SK-N-SH (cell line): ENCODE measurements at regions not wholly inside any gene's neighbourhood (a gene's known extent, or its start where the extent isn't known, plus 50 kb on each side); places are given as distances from the start of the nearest gene placed in this dataset.

Experiments used
- CTCF ChIA-PET: fragments of 300-600, 350-600 bp; formaldehyde crosslinking; extraction: SDS; loops from one replicate; lab custom pipeline; 2021; lab: Yijun Ruan, JAX
- POLR2A ChIA-PET: fragments of 350-600 bp; sonication (Branson Sonifier 250); formaldehyde crosslinking; extraction: SDS; loops from one replicate; lab custom pipeline; 2020; ENCODE audit warnings: antibody characterized with exemption, inconsistent platforms; lab: Yijun Ruan, JAX
- DNase-seq: peaks from one replicate; pipeline ENCODE4 v3.0.0; 2012
- H2AFZ ChIP-seq: fragments of 200-600 bp; sonication (generic); 2 replicates; pipeline ENCODE4 v1.8.1; 2016; ENCODE audit warnings: antibody characterized with exemption, mild to moderate bottlenecking, low read depth
- H3F3A ChIP-seq: fragments of 200-600 bp; sonication (generic); replicated peaks from 2 replicates; pipeline ENCODE3; 2016; ENCODE audit warnings: antibody characterized with exemption, mild to moderate bottlenecking; ENCODE audit not compliant: insufficient read depth
- H3K27ac ChIP-seq, 2 experiments: fragments of 200-500 bp in 1 of 2; fragments of 200-600 bp in 1 of 2; sonication (Bioruptor generic) in 1 of 2; sonication (generic), shearing (Covaris generic) in 1 of 2; 2 replicates each; pipeline versions ENCODE4 v1.5.1 to v1.6.1; 2014 to 2016; ENCODE audit warnings: low read depth in 2 of 2, inconsistent platforms in 1 of 2, low read length in 1 of 2, mild to moderate bottlenecking in 1 of 2, mixed read lengths in 1 of 2
- H3K27me3 ChIP-seq: fragments of 200-600 bp; sonication (generic), shearing (Covaris generic); 2 replicates; pipeline ENCODE4 v1.6.1; 2016; ENCODE audit warnings: mixed run types; ENCODE audit not compliant: insufficient read depth
- H3K36me3 ChIP-seq, 2 experiments: fragments of 200-500 bp in 1 of 2; fragments of 200-600 bp in 1 of 2; sonication (Bioruptor generic) in 1 of 2; sonication (generic) in 1 of 2; replicated peaks in 1 of 2; 2 replicates each; pipeline versions ENCODE3 to v1.5.1; 2014 to 2016; ENCODE audit warnings: low read length in 1 of 2, mild to moderate bottlenecking in 1 of 2; ENCODE audit not compliant: insufficient read depth in 2 of 2, control insufficient read depth in 1 of 2
- H3K4me1 ChIP-seq, 2 experiments: fragments of 200-500 bp in 1 of 2; fragments of 200-600 bp in 1 of 2; sonication (Bioruptor generic) in 1 of 2; sonication (generic), shearing (Covaris generic) in 1 of 2; 2 replicates each; pipeline versions ENCODE4 v1.5.1 to v1.6.1; 2014 to 2016; ENCODE audit warnings: low read depth in 1 of 2, low read length in 1 of 2, mixed run types in 1 of 2; ENCODE audit not compliant: insufficient read depth in 2 of 2, control insufficient read depth in 1 of 2
- H3K4me2 ChIP-seq: fragments of 200-600 bp; sonication (generic), shearing (Covaris generic); 2 replicates; pipeline ENCODE4 v1.6.1; 2017; ENCODE audit warnings: mixed run types
- H3K4me3 ChIP-seq, 2 experiments: fragments of 200-500 bp in 1 of 2; fragments of 200-600 bp in 1 of 2; sonication (Bioruptor generic) in 1 of 2; sonication (generic), shearing (Covaris generic) in 1 of 2; 2 replicates each; pipeline versions ENCODE4 v1.5.1 to v1.8.1; 2014 to 2016; ENCODE audit warnings: low read depth in 2 of 2, inconsistent platforms in 1 of 2, low read length in 1 of 2, mild to moderate bottlenecking in 1 of 2, mixed read lengths in 1 of 2, moderate library complexity in 1 of 2
- H3K79me2 ChIP-seq: fragments of 200-600 bp; sonication (generic); 2 replicates; pipeline ENCODE4 v1.8.1; 2017; ENCODE audit warnings: mild to moderate bottlenecking; ENCODE audit not compliant: insufficient read depth
- H3K9ac ChIP-seq: fragments of 200-600 bp; sonication (generic); 2 replicates; pipeline ENCODE4 v1.6.1; 2017; ENCODE audit warnings: mixed run types
- H3K9me2 ChIP-seq: fragments of 200-600 bp; sonication (generic); 2 replicates; pipeline ENCODE4 v1.6.1; 2017; ENCODE audit warnings: mixed run types
- H3K9me3 ChIP-seq: fragments of 200-600 bp; sonication (generic); 2 replicates; pipeline ENCODE4 v1.6.1; 2017; ENCODE audit warnings: mixed run types, mild to moderate bottlenecking, moderate library complexity
- H4K20me1 ChIP-seq: fragments of 200-600 bp; sonication (generic); 2 replicates; pipeline ENCODE4 v1.6.1; 2017; ENCODE audit warnings: mild to moderate bottlenecking, mixed run types; ENCODE audit not compliant: insufficient read depth
- FOSL2 ChIP-seq: IDR thresholded peaks from 2 replicates; pipeline ENCODE4 v1.4.0; 2012; ENCODE audit warnings: low read depth, mild to moderate bottlenecking, moderate library complexity, borderline replicate concordance
- GATA2 ChIP-seq: sonication (generic); formaldehyde crosslinking; IDR thresholded peaks from 2 replicates; pipeline ENCODE4 v1.5.0; 2020; ENCODE audit warnings: mild to moderate bottlenecking, missing genetic modification reagents
- REST ChIP-seq: IDR thresholded peaks from 2 replicates; pipeline ENCODE4 v1.6.1; 2012; ENCODE audit warnings: mild to moderate bottlenecking, low read depth, low read length, moderate library complexity
- RXRA ChIP-seq: IDR thresholded peaks from 2 replicates; pipeline ENCODE4 v1.4.0; 2012; ENCODE audit warnings: low read depth, mild to moderate bottlenecking, borderline replicate concordance
- SIN3A ChIP-seq: IDR thresholded peaks from 2 replicates; pipeline ENCODE4 v1.6.1; 2012; ENCODE audit warnings: low read depth, mild to moderate bottlenecking, low read length, moderate library complexity, borderline replicate concordance
- TAF1 ChIP-seq: IDR thresholded peaks from 2 replicates; pipeline ENCODE4 v1.6.1; 2012; ENCODE audit warnings: low read depth, mild to moderate bottlenecking, low read length, moderate library complexity, borderline replicate concordance
- TCF12 ChIP-seq: IDR thresholded peaks from 2 replicates; pipeline ENCODE4 v1.4.0; 2012
- YY1 ChIP-seq: IDR thresholded peaks from 2 replicates; pipeline ENCODE4 v1.4.0; 2012; ENCODE audit warnings: low read depth, mild to moderate bottlenecking
- WGBS: methylation state at CpG from one replicate; pipeline ENCODE4 v1.1.6; 2017; ENCODE audit warnings: low lambda C conversion rate; 5-methylcytosine and 5-hydroxymethylcytosine counted together
- TF ChIP-seq, protein P1 (sequence below): fragments of 200-600 bp; sonication (generic); IDR thresholded peaks from 2 replicates; pipeline ENCODE4 v1.6.1; 2017; ENCODE audit warnings: antibody characterized with exemption, mild to moderate bottlenecking, moderate library complexity
- TF ChIP-seq, protein P2 (sequence below): fragments of 150-350 bp; IDR thresholded peaks from 2 replicates; pipeline ENCODE4 v1.6.1; 2016; ENCODE audit warnings: mild to moderate bottlenecking, low read depth, low read length
- TF ChIP-seq, protein P3 (sequence below): IDR thresholded peaks from 2 replicates; pipeline ENCODE4 v1.4.0; 2012; ENCODE audit warnings: low read depth
- TF ChIP-seq, protein P4 (sequence below): IDR thresholded peaks from 2 replicates; pipeline ENCODE4; 2012
- TF ChIP-seq, protein P5 (sequence below): IDR thresholded peaks from 2 replicates; pipeline ENCODE4 v1.4.0; 2012; ENCODE audit warnings: low read depth, borderline replicate concordance

DNA sequence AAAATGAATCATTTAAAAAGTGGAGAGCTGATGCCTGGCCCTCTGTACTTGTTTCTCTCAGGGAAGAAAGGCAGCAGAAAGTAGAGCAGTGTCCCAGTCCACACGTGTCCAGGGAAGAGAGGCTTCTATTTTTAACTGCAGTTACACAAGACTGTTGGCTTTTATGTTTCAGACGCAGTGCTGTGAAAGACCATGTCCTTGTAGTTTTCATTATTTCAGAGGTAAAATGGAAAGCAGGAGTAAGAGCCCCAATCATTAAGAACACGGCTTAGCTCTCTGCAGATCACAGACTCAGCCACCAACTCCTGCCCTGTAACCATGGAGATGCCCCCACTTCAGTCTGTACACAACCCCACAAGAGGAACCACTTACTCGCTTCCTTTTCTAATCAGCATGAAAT, 336.3 kb downstream of the DAD1 start:
- TF ChIP-seq, protein P1, sequence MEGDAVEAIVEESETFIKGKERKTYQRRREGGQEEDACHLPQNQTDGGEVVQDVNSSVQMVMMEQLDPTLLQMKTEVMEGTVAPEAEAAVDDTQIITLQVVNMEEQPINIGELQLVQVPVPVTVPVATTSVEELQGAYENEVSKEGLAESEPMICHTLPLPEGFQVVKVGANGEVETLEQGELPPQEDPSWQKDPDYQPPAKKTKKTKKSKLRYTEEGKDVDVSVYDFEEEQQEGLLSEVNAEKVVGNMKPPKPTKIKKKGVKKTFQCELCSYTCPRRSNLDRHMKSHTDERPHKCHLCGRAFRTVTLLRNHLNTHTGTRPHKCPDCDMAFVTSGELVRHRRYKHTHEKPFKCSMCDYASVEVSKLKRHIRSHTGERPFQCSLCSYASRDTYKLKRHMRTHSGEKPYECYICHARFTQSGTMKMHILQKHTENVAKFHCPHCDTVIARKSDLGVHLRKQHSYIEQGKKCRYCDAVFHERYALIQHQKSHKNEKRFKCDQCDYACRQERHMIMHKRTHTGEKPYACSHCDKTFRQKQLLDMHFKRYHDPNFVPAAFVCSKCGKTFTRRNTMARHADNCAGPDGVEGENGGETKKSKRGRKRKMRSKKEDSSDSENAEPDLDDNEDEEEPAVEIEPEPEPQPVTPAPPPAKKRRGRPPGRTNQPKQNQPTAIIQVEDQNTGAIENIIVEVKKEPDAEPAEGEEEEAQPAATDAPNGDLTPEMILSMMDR, result no peak
- TF ChIP-seq SIN3A (no peak), FOSL2 (no peak), RXRA (no peak)
- TF ChIP-seq, protein P2, sequence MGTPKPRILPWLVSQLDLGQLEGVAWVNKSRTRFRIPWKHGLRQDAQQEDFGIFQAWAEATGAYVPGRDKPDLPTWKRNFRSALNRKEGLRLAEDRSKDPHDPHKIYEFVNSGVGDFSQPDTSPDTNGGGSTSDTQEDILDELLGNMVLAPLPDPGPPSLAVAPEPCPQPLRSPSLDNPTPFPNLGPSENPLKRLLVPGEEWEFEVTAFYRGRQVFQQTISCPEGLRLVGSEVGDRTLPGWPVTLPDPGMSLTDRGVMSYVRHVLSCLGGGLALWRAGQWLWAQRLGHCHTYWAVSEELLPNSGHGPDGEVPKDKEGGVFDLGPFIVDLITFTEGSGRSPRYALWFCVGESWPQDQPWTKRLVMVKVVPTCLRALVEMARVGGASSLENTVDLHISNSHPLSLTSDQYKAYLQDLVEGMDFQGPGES, result no peak
- TF ChIP-seq, protein P3, sequence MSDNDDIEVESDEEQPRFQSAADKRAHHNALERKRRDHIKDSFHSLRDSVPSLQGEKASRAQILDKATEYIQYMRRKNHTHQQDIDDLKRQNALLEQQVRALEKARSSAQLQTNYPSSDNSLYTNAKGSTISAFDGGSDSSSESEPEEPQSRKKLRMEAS, result no peak
- TF ChIP-seq, all 33 proteins: peak for 0
- Histone ChIP-seq H3K9ac (no peak overlapping the region), H2AFZ (no peak overlapping the region), H3K4me3 (no peak overlapping the region), H3K27me3 (peaks cover 15% of the 10 kb centered on the region; the same call in 1 of the 2 replicates), H3K9me2 (no peaks in the 10 kb centered on the region), H3K9me3 (no peaks in the 10 kb centered on the region), H3K79me2 (no peaks in the 10 kb centered on the region), H3K4me1 (no peaks in the 10 kb centered on the region), H3K36me3 (no peaks in the 10 kb centered on the region), H4K20me1 (no peaks in the 10 kb centered on the region), H3F3A (no peaks in the 10 kb centered on the region), H3K27ac (no peak overlapping the region), H3K4me2 (no peak overlapping the region)
- 9% methylated on average over 4 of the region's 4 CpGs for WGBS
- ChIA-PET CTCF (no interaction called here), POLR2A (interaction anchor here (0.7 kb wide), 1 partner anchor 118 kb away, joined by 6 read pairs; no protein-coding TSS in a partner anchor)
- no peak for DNase-seq

GRCh38 chr14:22251090-22251489, 337.9 kb downstream of the DAD1 start:
- H3K4me1 ChIP-seq, result no peaks in the 10 kb centered on the region
- H3K9me2 ChIP-seq, result no peaks in the 10 kb centered on the region
- H4K20me1 ChIP-seq, result no peaks in the 10 kb centered on the region
- WGBS, result 0% methylated on average over 1 of the region's 1 CpG
- DNase-seq, result no peak
- H3K27me3 ChIP-seq, result peaks cover 19% of the 10 kb centered on the region; the same call in 1 of the 2 replicates
- no peak overlapping the region for H3K4me2 ChIP-seq
- ChIA-PET POLR2A (no interaction called here), CTCF (no interaction called here)
- no peaks in the 10 kb centered on the region for H3K9me3 ChIP-seq
- H3K9ac ChIP-seq, result no peak overlapping the region
- H3K27ac ChIP-seq, result no peak overlapping the region
- H3K36me3 ChIP-seq, result no peaks in the 10 kb centered on the region
- no peaks in the 10 kb centered on the region for H3K79me2 ChIP-seq
- H3F3A ChIP-seq, result no peaks in the 10 kb centered on the region
- H3K4me3 ChIP-seq, result no peak overlapping the region
- no peak overlapping the region for H2AFZ ChIP-seq
- TF ChIP-seq TAF1 (no peak), GATA2 (no peak), TCF12 (no peak), YY1 (no peak), REST (no peak), SIN3A (no peak)
- TF ChIP-seq, protein P4, sequence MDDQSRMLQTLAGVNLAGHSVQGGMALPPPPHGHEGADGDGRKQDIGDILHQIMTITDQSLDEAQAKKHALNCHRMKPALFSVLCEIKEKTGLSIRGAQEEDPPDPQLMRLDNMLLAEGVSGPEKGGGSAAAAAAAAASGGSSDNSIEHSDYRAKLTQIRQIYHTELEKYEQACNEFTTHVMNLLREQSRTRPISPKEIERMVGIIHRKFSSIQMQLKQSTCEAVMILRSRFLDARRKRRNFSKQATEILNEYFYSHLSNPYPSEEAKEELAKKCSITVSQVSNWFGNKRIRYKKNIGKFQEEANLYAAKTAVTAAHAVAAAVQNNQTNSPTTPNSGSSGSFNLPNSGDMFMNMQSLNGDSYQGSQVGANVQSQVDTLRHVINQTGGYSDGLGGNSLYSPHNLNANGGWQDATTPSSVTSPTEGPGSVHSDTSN, result no peak
- TF ChIP-seq, protein P1, result no peak
- TF ChIP-seq, protein P2, result no peak
- TF ChIP-seq, protein P5, sequence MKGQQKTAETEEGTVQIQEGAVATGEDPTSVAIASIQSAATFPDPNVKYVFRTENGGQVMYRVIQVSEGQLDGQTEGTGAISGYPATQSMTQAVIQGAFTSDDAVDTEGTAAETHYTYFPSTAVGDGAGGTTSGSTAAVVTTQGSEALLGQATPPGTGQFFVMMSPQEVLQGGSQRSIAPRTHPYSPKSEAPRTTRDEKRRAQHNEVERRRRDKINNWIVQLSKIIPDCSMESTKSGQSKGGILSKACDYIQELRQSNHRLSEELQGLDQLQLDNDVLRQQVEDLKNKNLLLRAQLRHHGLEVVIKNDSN, result no peak
